ENCODE measurements at regions not wholly inside any gene's neighbourhood (a gene's known extent, or its start where the extent isn't known, plus 50 kb on each side); places are given as distances from the start of the nearest gene placed in this dataset.

GRCh38 chr2:204072443-204073324 is 136.1 kb downstream of the ICOS start:
- TF ChIP-seq POLR2AphosphoS5 (IDR thresholded peaks at IDR 0.05; ENCODE audit: borderline replicate concordance, low read depth, low read length) (no peak), EZH2 (IDR thresholded peaks at IDR 0.05) (no peak), FOXP2 (optimal IDR thresholded peaks at IDR 0.05; ENCODE audit: control extremely low read depth, extremely low read length, insufficient read depth) (no peak)
